ENCODE measurements at regions not wholly inside any gene's neighbourhood (a gene's known extent, or its start where the extent isn't known, plus 50 kb on each side); places are given as distances from the start of the nearest gene placed in this dataset.
"Not testable (repeated sequence)": the region's sequence is repeated elsewhere in the genome, so short reads cannot be mapped to it uniquely, and the experiment has no call there.

GRCh38 chr4:169899295-169899694 lies 126.9 kb downstream of the MFAP3L start:
- H3K27ac ChIP-seq: no peak overlapping the region
- DNase-seq (ENCODE audit: low read depth, low spot score): no peak

- no peak overlapping the region for H3K27ac ChIP-seq
Observed at GRCh38 chr4:169898095-169898494, 128.1 kb downstream of the MFAP3L start.

GRCh38 chr4:169894767-169895166 lies 131.4 kb downstream of the MFAP3L start:
- not testable (repeated sequence) for H3K27ac ChIP-seq; DNase-seq (ENCODE audit: low read depth, low spot score)

More at GRCh38 chr4:169898095-169898494, 128.1 kb downstream of the MFAP3L start:
- no peak for DNase-seq (ENCODE audit: low read depth, low spot score)

- DNase-seq (ENCODE audit: low read depth, low spot score): no peak
- no peak overlapping the region for H3K27ac ChIP-seq
Observed at GRCh38 chr4:169885893-169886292, 128.1 kb upstream of the HPF1 start.

- no peak for DNase-seq (ENCODE audit: low read depth, low spot score)
- H3K27ac ChIP-seq: no peak overlapping the region
Observed at GRCh38 chr4:169881769-169882168, 124.0 kb upstream of the HPF1 start.

- no peak for DNase-seq (ENCODE audit: low read depth, low spot score)
- no peak overlapping the region for H3K27ac ChIP-seq
Observed at GRCh38 chr4:169870507-169870906, 112.8 kb upstream of the HPF1 start.

- DNase-seq (ENCODE audit: low read depth, low spot score): no peak
- H3K27ac ChIP-seq: no peak overlapping the region
Observed at GRCh38 chr4:169869490-169869889, 111.7 kb upstream of the HPF1 start.

- H3K27ac ChIP-seq: no peak overlapping the region
- no peak for DNase-seq (ENCODE audit: low read depth, low spot score)
Observed at GRCh38 chr4:169861593-169861992, 103.8 kb upstream of the HPF1 start.

- H3K27ac ChIP-seq: no peak overlapping the region
- no peak for DNase-seq (ENCODE audit: low read depth, low spot score)
Observed at GRCh38 chr4:169859366-169860216, 101.8 kb upstream of the HPF1 start.

GRCh38 chr4:169854090-169854489 lies 96.3 kb upstream of the HPF1 start:
- no peak for DNase-seq (ENCODE audit: low read depth, low spot score)
- H3K27ac ChIP-seq: no peak overlapping the region

GRCh38 chr4:169852481-169852880 lies 94.7 kb upstream of the HPF1 start:
- DNase-seq (ENCODE audit: low read depth, low spot score): no peak

GRCh38 chr4:169851750-169852149 lies 94.0 kb upstream of the HPF1 start:
- DNase-seq (ENCODE audit: low read depth, low spot score): no peak
- no peak overlapping the region for H3K27ac ChIP-seq

More at GRCh38 chr4:169852481-169852880, 94.7 kb upstream of the HPF1 start:
- H3K27ac ChIP-seq: no peak overlapping the region

GRCh38 chr4:169849456-169849855 lies 91.7 kb upstream of the HPF1 start:
- DNase-seq (ENCODE audit: low read depth, low spot score): no peak

GRCh38 chr4:169848018-169848417 lies 90.3 kb upstream of the HPF1 start:
- no peak for DNase-seq (ENCODE audit: low read depth, low spot score)
- no peak overlapping the region for H3K27ac ChIP-seq

More at GRCh38 chr4:169849456-169849855, 91.7 kb upstream of the HPF1 start:
- no peak overlapping the region for H3K27ac ChIP-seq

GRCh38 chr4:169847171-169847570 lies 89.4 kb upstream of the HPF1 start:
- no peak overlapping the region for H3K27ac ChIP-seq
- no peak for DNase-seq (ENCODE audit: low read depth, low spot score)

- DNase-seq (ENCODE audit: low read depth, low spot score): no peak
- H3K27ac ChIP-seq: no peak overlapping the region
Observed at GRCh38 chr4:169846396-169846795, 88.7 kb upstream of the HPF1 start.

GRCh38 chr4:169841776-169842175 lies 84.0 kb upstream of the HPF1 start:
- H3K27ac ChIP-seq: no peak overlapping the region
- DNase-seq (ENCODE audit: low read depth, low spot score): no peak

GRCh38 chr4:169840554-169840953 lies 82.8 kb upstream of the HPF1 start:
- no peak for DNase-seq (ENCODE audit: low read depth, low spot score)
- H3K27ac ChIP-seq: no peak overlapping the region

GRCh38 chr4:169828329-169828728 lies 70.6 kb upstream of the HPF1 start:
- DNase-seq (ENCODE audit: low read depth, low spot score); H3K27ac ChIP-seq: not testable (repeated sequence)

- no peak overlapping the region for H3K27ac ChIP-seq
- DNase-seq (ENCODE audit: low read depth, low spot score): no peak
Observed at GRCh38 chr4:169826634-169827187, 69.0 kb upstream of the HPF1 start.

GRCh38 chr4:169823685-169824084 lies 65.9 kb upstream of the HPF1 start:
- no peak overlapping the region for H3K27ac ChIP-seq
- no peak for DNase-seq (ENCODE audit: low read depth, low spot score)

- DNase-seq (ENCODE audit: low read depth, low spot score): no peak
- no peak overlapping the region for H3K27ac ChIP-seq
Observed at GRCh38 chr4:169821402-169821801, 63.7 kb upstream of the HPF1 start.
